ENCODE measurements at regions not wholly inside any gene's neighbourhood (a gene's known extent, or its start where the extent isn't known, plus 50 kb on each side); places are given as distances from the start of the nearest gene placed in this dataset.
A peak's percentile ranks its signal among the peaks of the same experiment; 100 is the strongest.

DNA sequence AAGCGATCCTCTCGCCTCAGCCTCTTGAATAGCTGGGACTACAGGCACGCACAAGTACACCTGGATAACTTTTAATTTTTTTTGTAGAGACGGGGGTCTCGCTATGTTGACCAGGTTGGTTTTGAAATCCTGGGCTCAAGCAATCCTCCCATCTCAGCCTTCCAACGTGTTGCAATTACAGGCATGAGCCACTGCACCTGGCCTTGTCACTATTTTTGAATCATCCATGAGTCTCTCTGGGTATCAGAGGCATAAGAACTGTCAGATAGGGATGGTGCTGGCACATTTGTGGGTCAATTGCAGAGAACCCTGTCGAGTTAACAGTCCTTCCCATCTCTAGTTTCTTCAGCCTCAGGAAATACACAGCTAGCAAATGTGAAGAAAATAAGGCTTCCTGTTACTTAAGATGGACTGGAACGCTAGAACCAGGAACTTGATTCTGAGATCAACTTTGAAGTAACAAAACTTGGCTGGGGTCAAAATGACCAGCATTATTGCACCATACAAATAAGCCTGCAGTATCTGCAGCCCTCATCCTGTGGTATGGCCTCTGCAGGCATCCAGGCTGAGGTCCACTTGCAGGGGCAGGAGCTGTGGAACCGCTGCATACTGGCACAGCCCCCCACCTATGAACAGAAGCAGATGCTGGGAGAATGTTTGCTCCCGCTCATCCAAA is 124.3 kb upstream of the GADD45A start:
- no peak for DNase-seq (ENCODE audit: low read depth)

- peak; percentile 89 for DNase-seq (ENCODE audit: low read depth)
Observed at GRCh38 chr1:67561704-67562113, 123.3 kb upstream of the GADD45A start.

GRCh38 chr1:67563684-67564083 is 121.3 kb upstream of the GADD45A start:
- DNase-seq (ENCODE audit: low read depth), result no peak

DNA sequence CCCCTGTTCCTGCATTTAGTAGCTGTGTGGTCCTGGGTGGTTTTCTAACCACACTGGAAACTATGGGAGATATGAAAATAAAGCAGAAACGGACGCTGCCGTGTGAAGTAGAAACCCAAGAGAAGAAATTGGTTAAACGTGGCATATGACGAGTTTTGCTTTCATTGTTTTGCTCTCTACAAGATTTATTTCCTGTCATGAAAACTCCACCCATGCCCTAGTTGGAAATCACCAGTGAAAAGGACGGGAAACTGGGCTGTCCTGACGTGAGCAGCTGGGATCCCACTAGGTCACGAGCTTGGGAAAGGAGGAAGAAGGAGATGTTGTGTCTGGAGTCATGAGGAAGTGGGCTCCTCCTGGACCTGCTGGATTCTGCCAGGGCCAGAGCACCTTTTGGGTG is 120.8 kb upstream of the GADD45A start:
- DNase-seq (ENCODE audit: low read depth), result no peak

- DNase-seq (ENCODE audit: low read depth), result no peak
Observed at GRCh38 chr1:67566803-67567377, 118.1 kb upstream of the GADD45A start.

GRCh38 chr1:67570486-67571143 is 114.4 kb upstream of the GADD45A start:
- DNase-seq (ENCODE audit: low read depth), result peak; percentile 99

DNA sequence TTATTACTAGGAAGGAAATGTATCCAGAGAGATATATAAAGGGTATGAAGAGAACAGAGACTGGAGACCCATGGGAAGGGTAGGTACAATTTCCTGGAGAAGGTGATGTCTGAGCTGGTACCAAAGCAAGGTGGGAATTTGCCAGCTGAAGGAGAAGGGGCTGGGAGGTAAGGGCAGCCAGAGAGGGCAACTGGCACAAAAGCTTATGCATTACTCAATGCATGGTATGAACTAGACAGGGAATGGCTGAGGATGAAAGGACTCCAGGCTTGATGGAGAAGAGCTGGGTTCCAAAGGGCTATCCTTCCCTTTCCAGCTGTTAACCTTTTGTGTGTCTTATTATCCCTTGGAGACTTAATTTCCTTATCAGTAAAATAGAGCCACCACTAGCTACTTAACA is 113.6 kb upstream of the GADD45A start:
- DNase-seq (ENCODE audit: low read depth), result no peak

GRCh38 chr1:67571901-67572593 is 113.0 kb upstream of the GADD45A start:
- no peak for DNase-seq (ENCODE audit: low read depth)

DNA sequence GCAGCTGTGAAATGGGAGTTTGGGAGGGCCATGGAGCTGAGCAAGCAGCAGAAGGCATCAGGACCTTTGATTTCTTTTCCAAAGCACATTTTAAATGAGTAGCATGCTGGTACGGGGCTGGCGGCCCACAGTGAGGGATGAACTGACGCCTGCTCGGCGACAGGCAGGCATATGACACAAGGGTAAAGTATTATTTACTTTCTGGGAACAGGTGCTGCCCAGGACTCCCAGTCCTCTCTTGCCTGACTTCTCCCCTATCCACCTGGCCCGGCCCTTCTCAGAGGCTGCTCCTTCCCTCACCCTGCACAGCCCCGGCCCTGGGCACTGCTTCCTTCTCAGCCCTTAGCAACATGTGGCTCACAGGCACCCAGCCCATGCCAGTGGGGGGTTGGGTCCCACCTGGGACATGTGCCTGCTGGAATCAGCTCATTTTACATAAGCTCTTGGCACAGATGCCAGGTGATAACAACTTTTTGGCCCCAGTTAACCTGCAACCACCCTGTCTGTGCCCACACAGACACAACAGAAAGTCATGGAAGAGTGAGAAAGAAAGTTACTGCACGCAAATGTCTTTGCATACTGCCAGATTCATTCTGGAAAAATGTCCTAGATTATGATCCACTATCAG is 112.3 kb upstream of the GADD45A start:
- no peak for DNase-seq (ENCODE audit: low read depth)

DNA sequence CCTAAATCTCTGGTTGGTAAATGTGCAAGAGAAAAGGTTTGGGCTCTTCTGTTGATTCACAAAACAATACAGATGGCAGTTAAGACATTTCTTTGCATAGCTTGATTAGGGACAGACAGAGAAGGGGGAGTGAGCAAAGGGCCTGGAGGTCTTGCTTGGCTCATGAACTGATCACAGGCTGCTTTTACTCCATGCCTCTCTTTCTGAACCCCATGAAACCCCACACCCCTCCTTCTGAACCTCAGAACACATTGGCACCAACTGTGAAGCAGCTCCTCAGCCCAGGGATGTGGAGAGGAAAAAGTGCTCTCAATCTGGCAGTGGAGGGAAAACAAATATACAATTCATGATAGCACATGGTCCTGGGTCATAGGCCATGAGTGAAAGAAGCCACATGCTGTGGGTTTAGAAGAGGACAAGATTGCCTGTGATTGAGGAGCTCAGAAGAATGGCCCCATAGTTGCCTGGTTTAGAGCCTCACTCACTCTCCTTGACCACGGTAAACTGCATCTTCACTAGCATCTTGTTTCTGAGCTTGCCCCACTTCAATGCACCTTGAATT is 111.6 kb upstream of the GADD45A start:
- no peak for DNase-seq (ENCODE audit: low read depth)

DNA sequence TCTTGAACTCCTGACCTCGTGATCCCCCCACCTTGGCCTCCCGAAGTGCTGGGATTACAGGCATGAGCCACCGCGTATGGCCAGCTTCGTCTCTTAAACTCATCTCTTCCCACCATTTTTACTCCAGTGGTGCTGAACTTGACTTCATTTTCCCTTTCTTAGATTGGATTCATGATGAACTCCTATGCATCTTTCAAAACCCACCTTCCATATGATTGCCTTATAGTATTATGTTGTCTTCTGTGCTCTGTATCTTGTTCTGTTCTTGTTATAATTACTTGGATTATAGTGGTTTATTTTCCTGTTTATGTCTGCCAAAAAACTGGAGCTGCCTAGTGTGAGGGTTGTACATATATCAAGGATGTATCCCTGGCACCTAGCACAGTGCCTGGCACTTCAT is 110.8 kb upstream of the GADD45A start:
- no peak for DNase-seq (ENCODE audit: low read depth)

GRCh38 chr1:67575861-67576260 is 109.1 kb upstream of the GADD45A start:
- peak; percentile 77 for DNase-seq (ENCODE audit: low read depth)

GRCh38 chr1:67576474-67576873 is 108.5 kb upstream of the GADD45A start:
- DNase-seq (ENCODE audit: low read depth), result no peak

- no peak for DNase-seq (ENCODE audit: low read depth)
Observed at GRCh38 chr1:67577646-67578045, 107.4 kb upstream of the GADD45A start.

DNA sequence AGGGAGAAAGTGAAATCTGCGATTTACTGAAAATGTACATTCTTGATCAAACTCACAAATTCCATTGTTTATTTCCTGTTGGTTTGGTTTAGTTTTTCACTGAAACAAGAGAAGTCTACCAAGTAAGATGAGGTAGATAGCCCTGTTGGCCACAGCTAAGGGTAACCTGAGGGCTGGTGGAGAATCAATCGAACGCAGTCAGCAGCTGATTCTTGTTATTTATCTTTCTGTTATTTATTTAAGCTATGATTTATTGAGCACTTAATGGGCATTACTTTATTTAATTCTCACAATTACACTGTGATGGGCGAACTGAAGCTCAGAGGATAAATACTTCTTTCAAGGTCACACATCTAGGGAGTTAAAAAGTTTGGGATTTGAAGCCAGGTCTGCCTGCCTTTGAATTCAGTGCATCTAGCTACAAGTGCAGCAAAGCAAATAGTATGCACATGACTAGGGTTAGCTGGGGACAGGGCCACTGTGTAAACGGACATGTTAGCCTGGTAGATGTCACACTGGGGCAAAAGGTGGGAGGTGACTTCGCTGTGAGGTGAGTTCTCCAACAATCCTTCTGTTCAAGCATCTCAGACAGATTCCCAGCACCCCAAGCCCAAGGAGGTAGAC is 106.5 kb upstream of the GADD45A start:
- DNase-seq (ENCODE audit: low read depth), result no peak

DNA sequence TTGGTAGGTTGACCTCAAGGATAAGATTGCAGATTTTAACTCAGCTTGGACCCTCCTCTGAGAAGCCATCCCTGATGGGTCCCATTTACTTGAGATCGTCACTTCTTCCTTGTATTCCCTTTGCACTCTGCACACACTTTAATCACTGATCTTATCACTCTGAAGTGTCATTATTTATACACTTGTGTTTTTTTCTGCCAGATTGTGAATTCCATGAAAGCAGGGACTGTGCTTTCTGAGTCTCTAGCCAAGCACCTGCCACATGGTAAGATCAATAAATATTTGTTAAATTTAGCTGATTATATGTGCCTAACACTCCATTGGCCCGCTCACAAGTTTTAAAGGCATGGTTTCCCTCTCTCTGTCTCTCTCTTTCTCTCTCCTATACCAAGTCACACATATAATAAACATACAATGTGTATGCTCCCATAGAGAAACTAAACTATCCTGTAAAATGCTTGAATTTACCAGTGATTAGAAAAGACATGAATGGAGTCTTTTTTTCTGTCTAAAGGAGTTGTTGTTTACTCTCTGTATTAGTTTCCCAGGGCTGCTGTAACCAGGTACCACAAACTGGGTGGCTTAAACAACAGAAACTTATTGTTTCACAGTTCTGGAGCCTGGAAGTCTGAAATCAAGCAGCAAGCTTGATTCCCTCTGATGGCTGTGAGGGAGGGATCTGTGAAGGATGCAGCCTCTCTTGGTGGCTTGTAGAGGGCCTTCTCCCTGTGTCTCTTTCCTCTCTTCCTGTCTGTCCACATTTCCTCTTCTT is 105.2 kb upstream of the GADD45A start:
- DNase-seq (ENCODE audit: low read depth), result no peak

GRCh38 chr1:67580691-67581403 is 104.2 kb upstream of the GADD45A start:
- DNase-seq (ENCODE audit: low read depth), result no peak

DNA sequence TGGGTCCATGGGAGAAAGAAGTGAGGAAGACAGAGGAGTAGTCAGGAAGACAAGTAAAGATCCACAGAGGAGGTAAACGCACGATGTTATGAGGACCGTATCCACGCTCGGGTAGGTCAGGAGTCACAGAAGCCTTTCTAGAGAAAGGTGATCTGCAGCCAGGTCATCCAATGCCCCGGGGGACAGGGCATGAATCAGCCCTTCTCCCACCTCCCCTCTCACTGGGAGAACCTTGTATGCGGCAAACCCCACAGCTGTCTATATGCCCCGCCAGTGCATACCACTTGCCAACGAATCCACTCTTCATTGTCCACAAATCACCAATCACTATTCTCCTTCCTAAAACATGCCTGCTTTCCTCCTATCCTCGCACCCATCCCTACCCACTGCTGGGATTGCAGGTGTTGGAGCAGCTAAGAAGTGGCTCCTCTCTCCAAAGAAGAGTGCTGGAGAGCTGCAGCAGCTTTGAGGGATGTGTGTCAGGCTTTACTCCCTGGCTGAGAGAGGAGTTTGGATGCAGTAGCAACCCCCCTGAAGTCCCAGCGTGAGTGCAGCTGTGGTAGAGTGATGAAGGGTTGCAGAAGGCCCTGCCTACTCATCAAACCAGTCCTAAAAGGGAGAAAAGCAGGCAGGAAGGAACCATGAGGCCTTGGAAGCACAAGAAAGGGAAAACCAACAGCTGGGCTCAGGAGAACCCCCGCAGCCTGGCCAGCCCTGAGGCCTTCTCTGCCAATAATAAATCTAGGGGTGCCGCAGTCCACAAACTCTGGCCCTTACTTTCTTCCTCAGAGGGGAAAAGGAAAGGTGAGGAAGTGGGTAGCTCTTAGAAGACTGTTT is 102.2 kb upstream of the GADD45A start:
- DNase-seq (ENCODE audit: low read depth), result no peak

- no peak for DNase-seq (ENCODE audit: low read depth)
Observed at GRCh38 chr1:67583462-67583950, 101.5 kb upstream of the GADD45A start.
